Epithelial cell of esophagus (primary cell): ENCODE measurements at regions not wholly inside any gene's neighbourhood (a gene's known extent, or its start where the extent isn't known, plus 50 kb on each side); places are given as distances from the start of the nearest gene placed in this dataset.

Experiments used
- DNase-seq: peaks from one replicate; pipeline ENCODE4 v3.0.0; 2010; ENCODE audit warnings: low read depth
- H3K4me3 ChIP-seq: 2 replicates; pipeline ENCODE4 v1.5.1; 2011; ENCODE audit warnings: mild to moderate bottlenecking, low read length, control low read depth
- CTCF ChIP-seq: IDR thresholded peaks from 2 replicates; pipeline ENCODE4 v1.5.1; 2011; ENCODE audit warnings: low read depth, mild to moderate bottlenecking, low read length, control low read depth, inconsistent platforms; ENCODE audit not compliant: insufficient read depth; ENCODE audit errors: missing control alignments

DNA sequence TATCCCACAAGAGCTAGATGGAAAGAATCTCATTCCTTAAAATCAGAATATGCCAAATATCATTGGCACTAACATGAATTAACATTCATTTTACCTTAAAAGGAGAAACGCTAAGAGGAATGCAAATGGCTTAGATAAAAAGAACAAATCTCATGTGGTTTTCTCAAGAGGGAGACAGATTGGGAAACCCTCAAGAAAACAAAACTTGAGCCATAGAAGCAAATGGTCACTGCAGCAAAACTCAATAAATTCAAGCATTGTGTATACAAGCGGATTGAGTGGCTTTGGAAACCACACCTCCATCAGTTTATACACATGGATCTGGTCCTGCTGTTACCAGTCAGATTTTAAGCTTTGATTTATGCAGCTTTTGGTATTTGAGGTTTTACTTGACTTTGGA, 1331.8 kb upstream of the ZEB2 start:
- DNase-seq = no peak
- TF ChIP-seq CTCF = no peak
- no peak overlapping the region for H3K4me3 ChIP-seq

DNA sequence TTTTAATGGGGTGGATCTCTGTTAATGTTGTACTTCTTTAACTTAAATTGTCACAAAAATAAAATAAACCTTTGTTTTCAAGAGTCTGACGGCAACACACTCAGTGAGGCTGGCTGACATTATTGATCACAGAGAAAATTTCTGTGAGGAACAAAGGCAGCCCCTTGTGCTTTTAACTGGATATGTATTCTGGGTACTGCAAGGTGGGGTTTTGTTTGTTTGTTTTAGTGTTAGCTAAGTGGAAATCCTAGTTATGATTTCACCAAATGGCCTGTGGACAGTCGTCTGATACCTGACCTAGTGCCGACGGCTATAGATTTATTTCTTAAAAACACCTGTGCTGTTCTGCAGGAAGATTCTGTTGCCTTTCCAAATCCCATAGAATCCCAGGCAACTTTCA, 1329.5 kb upstream of the ZEB2 start:
- H3K4me3 ChIP-seq = no peak overlapping the region
- TF ChIP-seq CTCF = no peak
- DNase-seq = no peak

DNA sequence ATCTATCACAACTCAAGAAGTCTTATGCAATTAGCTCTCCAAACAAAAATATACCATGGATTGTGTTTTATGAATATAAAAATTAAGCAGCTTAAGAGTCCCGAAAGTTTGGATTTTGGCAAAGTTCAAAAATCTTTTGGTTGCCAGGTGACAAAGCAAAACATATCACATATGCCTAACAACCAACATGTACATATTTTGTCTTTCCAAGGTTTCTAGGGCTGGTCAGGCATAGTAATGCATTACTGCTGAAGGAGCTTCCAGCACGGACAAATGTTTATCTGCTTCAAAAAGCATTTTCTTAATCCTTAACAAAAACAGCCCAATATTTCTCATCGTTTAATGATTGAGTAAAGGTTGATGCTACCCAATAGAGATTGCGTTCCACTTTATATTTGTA, 1327.1 kb upstream of the ZEB2 start:
- H3K4me3 ChIP-seq = no peak overlapping the region
- no peak for DNase-seq

GRCh38 chr2:145845923-145846322, 1326.0 kb upstream of the ZEB2 start:
- no peak for DNase-seq
- no peak overlapping the region for H3K4me3 ChIP-seq
- no peak for TF ChIP-seq CTCF

More for the DNA sequence above, 1327.1 kb upstream of the ZEB2 start:
- TF ChIP-seq CTCF = no peak

- no peak overlapping the region for H3K4me3 ChIP-seq
- DNase-seq = peak; percentile 32
- TF ChIP-seq CTCF = no peak
Observed at GRCh38 chr2:145845207-145845894, 1325.4 kb upstream of the ZEB2 start.

GRCh38 chr2:145841973-145842372, 1322.1 kb upstream of the ZEB2 start:
- TF ChIP-seq CTCF = no peak
- DNase-seq = peak; percentile 31
- no peak overlapping the region for H3K4me3 ChIP-seq

GRCh38 chr2:145836986-145837385, 1317.1 kb upstream of the ZEB2 start:
- no peak for DNase-seq
- no peak overlapping the region for H3K4me3 ChIP-seq
- no peak for TF ChIP-seq CTCF
